ENCODE measurements at regions not wholly inside any gene's neighbourhood (a gene's known extent, or its start where the extent isn't known, plus 50 kb on each side); places are given as distances from the start of the nearest gene placed in this dataset.

DNA sequence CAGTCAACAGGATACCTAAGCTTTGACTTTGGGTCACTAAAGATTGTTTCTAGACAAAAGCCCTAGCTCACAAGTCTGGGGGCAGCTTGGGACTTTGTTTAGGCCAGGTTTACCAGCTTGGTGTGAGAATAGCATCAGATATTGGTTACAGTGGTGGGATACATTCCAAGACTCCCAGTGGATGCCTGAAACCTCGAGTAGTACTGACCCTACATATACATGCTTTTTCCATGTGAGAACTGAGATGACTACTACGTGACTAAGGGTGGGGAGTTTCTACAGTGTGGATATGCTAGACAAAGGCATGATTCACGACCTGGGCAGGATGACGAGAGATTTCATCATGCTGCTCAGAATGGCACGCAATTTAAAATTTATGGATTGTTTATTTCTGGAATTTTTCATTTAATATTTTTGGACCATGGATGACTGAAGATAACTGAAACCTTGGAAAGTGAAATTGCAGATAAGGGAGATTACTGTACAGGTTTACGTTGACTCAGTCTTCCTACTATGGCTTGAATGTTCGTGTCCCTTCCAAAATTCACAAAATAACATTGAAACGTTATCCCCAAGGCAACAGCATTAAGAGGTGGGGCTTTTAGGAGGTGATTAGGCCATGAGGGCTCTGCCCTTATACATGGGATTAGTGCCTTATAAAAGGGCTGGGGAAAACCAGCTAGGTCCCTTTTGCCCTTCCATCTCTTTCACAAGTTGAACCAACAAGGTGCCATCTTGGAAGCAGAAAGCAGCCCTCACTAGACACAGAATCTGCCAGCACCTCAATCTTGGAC, 50.2 kb upstream of the CTAGE1 start:
- Histone ChIP-seq H3F3A (ENCODE audit: insufficient read depth, low read length, poor library complexity, severe bottlenecking) (no peaks in the 10 kb centered on the region), H3K79me2 (replicated peaks; ENCODE audit: insufficient read depth, low read length) (no peaks in the 10 kb centered on the region), H3K9me3 (ENCODE audit: low read length) (no peaks in the 10 kb centered on the region), H3K4me2 (ENCODE audit: low read length) (no peak overlapping the region), H4K20me1 (ENCODE audit: insufficient read depth) (no peaks in the 10 kb centered on the region), H3K27ac (ENCODE audit: low read length) (no peak overlapping the region), H3K9me2 (ENCODE audit: insufficient read depth, low read length) (no peaks in the 10 kb centered on the region), H2AFZ (ENCODE audit: low read depth, low read length) (no peak overlapping the region), H3K36me3 (ENCODE audit: insufficient read depth, low read length) (no peaks in the 10 kb centered on the region), H3K9ac (ENCODE audit: low read length) (no peak overlapping the region), H3K27me3 (ENCODE audit: insufficient read depth, low read depth, low read length) (no peaks in the 10 kb centered on the region), H3K4me3 (ENCODE audit: low read length) (no peak overlapping the region)
- TF ChIP-seq EZH2 (IDR thresholded peaks at IDR 0.05; ENCODE audit: borderline replicate concordance, insufficient read depth, low read length, poor library complexity, severe bottlenecking) (no peak), POLR2AphosphoS5 (IDR thresholded peaks at IDR 0.05) (no peak), TAF1 (IDR thresholded peaks at IDR 0.05; ENCODE audit: low read depth) (no peak), SMC3 (conservative IDR thresholded peaks at IDR 0.05; ENCODE audit: poor library complexity) (no peak), MXI1 (conservative IDR thresholded peaks at IDR 0.05; ENCODE audit: poor library complexity, severe bottlenecking) (no peak), EP300 (conservative IDR thresholded peaks at IDR 0.05; ENCODE audit: poor library complexity, severe bottlenecking) (no peak), RAD21 (conservative IDR thresholded peaks at IDR 0.05) (no peak)
- TF ChIP-seq, protein P1, sequence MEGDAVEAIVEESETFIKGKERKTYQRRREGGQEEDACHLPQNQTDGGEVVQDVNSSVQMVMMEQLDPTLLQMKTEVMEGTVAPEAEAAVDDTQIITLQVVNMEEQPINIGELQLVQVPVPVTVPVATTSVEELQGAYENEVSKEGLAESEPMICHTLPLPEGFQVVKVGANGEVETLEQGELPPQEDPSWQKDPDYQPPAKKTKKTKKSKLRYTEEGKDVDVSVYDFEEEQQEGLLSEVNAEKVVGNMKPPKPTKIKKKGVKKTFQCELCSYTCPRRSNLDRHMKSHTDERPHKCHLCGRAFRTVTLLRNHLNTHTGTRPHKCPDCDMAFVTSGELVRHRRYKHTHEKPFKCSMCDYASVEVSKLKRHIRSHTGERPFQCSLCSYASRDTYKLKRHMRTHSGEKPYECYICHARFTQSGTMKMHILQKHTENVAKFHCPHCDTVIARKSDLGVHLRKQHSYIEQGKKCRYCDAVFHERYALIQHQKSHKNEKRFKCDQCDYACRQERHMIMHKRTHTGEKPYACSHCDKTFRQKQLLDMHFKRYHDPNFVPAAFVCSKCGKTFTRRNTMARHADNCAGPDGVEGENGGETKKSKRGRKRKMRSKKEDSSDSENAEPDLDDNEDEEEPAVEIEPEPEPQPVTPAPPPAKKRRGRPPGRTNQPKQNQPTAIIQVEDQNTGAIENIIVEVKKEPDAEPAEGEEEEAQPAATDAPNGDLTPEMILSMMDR (IDR thresholded peaks at IDR 0.05; ENCODE audit: poor library complexity, severe bottlenecking), result no peak
- TF ChIP-seq, protein P2, sequence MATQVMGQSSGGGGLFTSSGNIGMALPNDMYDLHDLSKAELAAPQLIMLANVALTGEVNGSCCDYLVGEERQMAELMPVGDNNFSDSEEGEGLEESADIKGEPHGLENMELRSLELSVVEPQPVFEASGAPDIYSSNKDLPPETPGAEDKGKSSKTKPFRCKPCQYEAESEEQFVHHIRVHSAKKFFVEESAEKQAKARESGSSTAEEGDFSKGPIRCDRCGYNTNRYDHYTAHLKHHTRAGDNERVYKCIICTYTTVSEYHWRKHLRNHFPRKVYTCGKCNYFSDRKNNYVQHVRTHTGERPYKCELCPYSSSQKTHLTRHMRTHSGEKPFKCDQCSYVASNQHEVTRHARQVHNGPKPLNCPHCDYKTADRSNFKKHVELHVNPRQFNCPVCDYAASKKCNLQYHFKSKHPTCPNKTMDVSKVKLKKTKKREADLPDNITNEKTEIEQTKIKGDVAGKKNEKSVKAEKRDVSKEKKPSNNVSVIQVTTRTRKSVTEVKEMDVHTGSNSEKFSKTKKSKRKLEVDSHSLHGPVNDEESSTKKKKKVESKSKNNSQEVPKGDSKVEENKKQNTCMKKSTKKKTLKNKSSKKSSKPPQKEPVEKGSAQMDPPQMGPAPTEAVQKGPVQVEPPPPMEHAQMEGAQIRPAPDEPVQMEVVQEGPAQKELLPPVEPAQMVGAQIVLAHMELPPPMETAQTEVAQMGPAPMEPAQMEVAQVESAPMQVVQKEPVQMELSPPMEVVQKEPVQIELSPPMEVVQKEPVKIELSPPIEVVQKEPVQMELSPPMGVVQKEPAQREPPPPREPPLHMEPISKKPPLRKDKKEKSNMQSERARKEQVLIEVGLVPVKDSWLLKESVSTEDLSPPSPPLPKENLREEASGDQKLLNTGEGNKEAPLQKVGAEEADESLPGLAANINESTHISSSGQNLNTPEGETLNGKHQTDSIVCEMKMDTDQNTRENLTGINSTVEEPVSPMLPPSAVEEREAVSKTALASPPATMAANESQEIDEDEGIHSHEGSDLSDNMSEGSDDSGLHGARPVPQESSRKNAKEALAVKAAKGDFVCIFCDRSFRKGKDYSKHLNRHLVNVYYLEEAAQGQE (IDR thresholded peaks at IDR 0.05; ENCODE audit: borderline replicate concordance), result no peak

DNA sequence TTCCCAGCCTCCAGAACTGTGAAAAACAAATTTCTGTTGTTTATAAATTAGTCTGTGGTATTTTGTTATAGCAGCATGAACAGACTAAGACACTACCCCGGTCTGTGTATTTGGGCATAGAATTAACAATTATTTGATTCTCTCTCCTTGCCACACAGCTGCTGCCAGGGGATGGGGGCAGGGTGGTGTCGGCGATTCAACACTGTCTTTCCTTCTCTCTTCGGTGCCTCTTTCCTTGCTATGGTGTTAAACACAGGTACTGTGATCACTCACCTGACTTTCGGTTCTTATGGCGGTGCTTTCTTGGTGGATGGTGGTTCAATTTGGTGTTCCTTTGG, 50.8 kb upstream of the CTAGE1 start:
- Histone ChIP-seq H3K36me3 (ENCODE audit: insufficient read depth, low read length) (no peaks in the 10 kb centered on the region), H3K27me3 (ENCODE audit: insufficient read depth, low read depth, low read length) (no peaks in the 10 kb centered on the region), H2AFZ (ENCODE audit: low read depth, low read length) (no peak overlapping the region), H3K9me3 (ENCODE audit: low read length) (no peaks in the 10 kb centered on the region), H4K20me1 (ENCODE audit: insufficient read depth) (no peaks in the 10 kb centered on the region), H3K79me2 (replicated peaks; ENCODE audit: insufficient read depth, low read length) (no peaks in the 10 kb centered on the region), H3K9me2 (ENCODE audit: insufficient read depth, low read length) (no peaks in the 10 kb centered on the region), H3K9ac (ENCODE audit: low read length) (no peak overlapping the region), H3K4me3 (ENCODE audit: low read length) (no peak overlapping the region), H3K4me2 (ENCODE audit: low read length) (no peak overlapping the region), H3K27ac (ENCODE audit: low read length) (no peak overlapping the region), H3F3A (ENCODE audit: insufficient read depth, low read length, poor library complexity, severe bottlenecking) (no peaks in the 10 kb centered on the region)
- TF ChIP-seq RAD21 (conservative IDR thresholded peaks at IDR 0.05) (no peak), POLR2AphosphoS5 (IDR thresholded peaks at IDR 0.05) (no peak), MXI1 (conservative IDR thresholded peaks at IDR 0.05; ENCODE audit: poor library complexity, severe bottlenecking) (no peak), EZH2 (IDR thresholded peaks at IDR 0.05; ENCODE audit: borderline replicate concordance, insufficient read depth, low read length, poor library complexity, severe bottlenecking) (no peak), SMC3 (conservative IDR thresholded peaks at IDR 0.05; ENCODE audit: poor library complexity) (no peak)
- TF ChIP-seq, protein P1 (IDR thresholded peaks at IDR 0.05; ENCODE audit: poor library complexity, severe bottlenecking), result no peak

All from neural cell (in vitro differentiated cells).